GM12892 (cell line): ENCODE measurements at regions not wholly inside any gene's neighbourhood (a gene's known extent, or its start where the extent isn't known, plus 50 kb on each side); places are given as distances from the start of the nearest gene placed in this dataset.

Source experiments
- POLR2A ChIP-seq: IDR thresholded peaks from 2 replicates; pipeline ENCODE4 v1.6.1; 2011; ENCODE audit warnings: low read depth, low read length, control low read depth
- POLR2AphosphoS5 ChIP-seq: IDR thresholded peaks from 2 replicates; pipeline ENCODE4 v1.6.1; 2011; ENCODE audit warnings: low read depth, low read length, control low read depth
- TAF1 ChIP-seq: IDR thresholded peaks from 2 replicates; pipeline ENCODE4 v1.6.1; 2011; ENCODE audit warnings: low read depth, mild to moderate bottlenecking, control low read depth, low read length, borderline replicate concordance

DNA sequence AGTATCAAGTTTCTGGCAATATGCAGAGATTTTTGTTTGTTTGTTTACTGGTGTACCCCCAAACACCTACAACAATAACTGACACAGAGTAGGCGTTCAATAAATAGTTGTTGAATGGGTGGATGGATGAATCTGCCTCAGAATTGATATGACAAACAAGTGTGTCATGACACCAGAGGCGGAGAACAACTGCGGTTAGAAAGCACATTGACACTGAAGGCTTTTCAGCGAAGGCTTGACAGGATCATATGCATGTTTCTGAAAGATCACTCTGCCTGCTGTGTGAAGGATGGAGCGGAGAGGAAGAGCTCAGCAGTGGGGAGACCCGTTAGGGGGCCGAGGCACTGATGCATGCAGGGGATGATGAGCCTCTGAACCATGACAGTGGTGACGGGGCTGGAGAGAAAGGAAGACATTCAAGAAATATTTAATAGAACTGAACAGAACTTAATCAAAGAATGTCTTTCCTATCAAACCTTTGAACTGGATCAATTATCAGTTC is 108.5 kb upstream of the USP47 start:
- no peak for TF ChIP-seq POLR2AphosphoS5
- no peak for TF ChIP-seq POLR2A
- TF ChIP-seq TAF1, result no peak
